ENCODE measurements at regions not wholly inside any gene's neighbourhood (a gene's known extent, or its start where the extent isn't known, plus 50 kb on each side); places are given as distances from the start of the nearest gene placed in this dataset.

GRCh38 chr2:192775011-192775410, 580.3 kb upstream of the TMEFF2 start (continued):
- TF ChIP-seq RXRA (IDR thresholded peaks at IDR 0.05; ENCODE audit: insufficient read depth, low read depth, low read length), result no peak

- Histone ChIP-seq H3K4me3 (ENCODE audit: extremely low read depth in 1 of 4, insufficient read depth in 2 of 4, low read depth in 3 of 4, low read length in 4 of 4) (no peak overlapping the region), H3K79me2 (ENCODE audit: control insufficient read depth in 1 of 2, insufficient read depth in 2 of 2, low read length in 2 of 2) (no peaks in the 10 kb centered on the region), H3K56ac (replicated peaks; ENCODE audit: insufficient read length, low read depth, low read length) (no peak overlapping the region), H4K91ac (replicated peaks; ENCODE audit: insufficient read length, low read length) (no peak overlapping the region), H3K27me3 (replicated peaks in 1 of 4; ENCODE audit: control insufficient read depth in 3 of 4, extremely low read depth in 1 of 4, insufficient read depth in 3 of 4, low read length in 3 of 4) (no peaks in the 10 kb centered on the region; a peak in 1 of 7 replicates), H2BK12ac (ENCODE audit: low read depth, low read length) (no peak overlapping the region), H4K8ac (ENCODE audit: extremely low read depth, insufficient read depth, low read length) (no peak overlapping the region), H2BK20ac (ENCODE audit: low read length) (no peak overlapping the region), H2AFZ (ENCODE audit: low read length) (no peak overlapping the region), H2AK5ac (ENCODE audit: low read depth, low read length) (no peak overlapping the region), H2BK120ac (replicated peaks; ENCODE audit: low read depth, low read length) (no peak overlapping the region), H3K27ac (ENCODE audit: low read depth, low read length) (no peak overlapping the region), H2BK5ac (ENCODE audit: low read depth, low read length) (no peak overlapping the region), H3K79me1 (ENCODE audit: low read depth, low read length) (no peaks in the 10 kb centered on the region), H3K18ac (ENCODE audit: extremely low read depth, low read length) (no peak overlapping the region), H3K9me3 (ENCODE audit: insufficient read depth in 2 of 2, low read depth in 1 of 2, low read length in 1 of 2) (no peaks in the 10 kb centered on the region), H3K4me2 (ENCODE audit: insufficient read depth in 1 of 2, low read depth in 2 of 2, low read length in 2 of 2) (no peak overlapping the region), H3K23me2 (ENCODE audit: low read depth, low read length) (no peaks in the 10 kb centered on the region), H4K5ac (ENCODE audit: insufficient read length, low read depth, low read length) (no peak overlapping the region), H3K23ac (ENCODE audit: insufficient read length) (no peak overlapping the region), H3K9ac (replicated peaks in 1 of 4; ENCODE audit: extremely low read depth in 1 of 4, low read depth in 3 of 4, low read length in 3 of 4) (no peak overlapping the region), H3K4me1 (replicated peaks in 1 of 4; ENCODE audit: control insufficient read depth in 3 of 4, insufficient read depth in 4 of 4, low read length in 3 of 4) (no peaks in the 10 kb centered on the region), H3K14ac (ENCODE audit: insufficient read length) (no peak overlapping the region), H3K36me3 (ENCODE audit: control insufficient read depth in 2 of 4, insufficient read depth in 4 of 4, low read length in 3 of 4) (no peaks in the 10 kb centered on the region), H3K4ac (replicated peaks; ENCODE audit: insufficient read length, low read depth, low read length) (no peak overlapping the region), H4K20me1 (replicated peaks in 1 of 2; ENCODE audit: control insufficient read depth in 1 of 2, insufficient read depth in 2 of 2, low read length in 2 of 2) (no peaks in the 10 kb centered on the region), H2BK15ac (ENCODE audit: low read length) (no peak overlapping the region)
- CTCF ChIA-PET (ENCODE audit: partially characterized antibody), result no interaction called here
- DNase-seq (ENCODE audit: low read depth in 1 of 2, low spot score in 2 of 2) (no peak), FAIRE-seq (no peak)
- 82% methylated on average over 2 of the region's 2 CpGs; no CpG with 5 or more reads in 1 of the 2 experiments for WGBS, 2 experiments (ENCODE audit: extremely low coverage in 1 of 2, insufficient coverage in 1 of 2, insufficient read length in 1 of 2, insufficient replicate concordance in 2 of 2, low coverage in 1 of 2, low lambda C conversion rate in 2 of 2, missing lambda C conversion rate in 1 of 2)
- POLR2A ChIA-PET (ENCODE audit: partially characterized antibody), result no interaction called here
- no peak for TF ChIP-seq TAF7 (optimal IDR thresholded peaks at IDR 0.05; ENCODE audit: borderline replicate concordance, low read depth, low read length)
- no peak for TF ChIP-seq EGR1 (IDR thresholded peaks at IDR 0.05; ENCODE audit: borderline replicate concordance, low read depth, low read length)
- TF ChIP-seq MAFK (IDR thresholded peaks at IDR 0.05; ENCODE audit: low read depth, low read length), result no peak
- TF ChIP-seq ATF2 (IDR thresholded peaks at IDR 0.05; ENCODE audit: low read length), result no peak
- no peak for TF ChIP-seq TBP (IDR thresholded peaks at IDR 0.05; ENCODE audit: low read depth, low read length)
- no peak for TF ChIP-seq RFX5 (IDR thresholded peaks at IDR 0.05; ENCODE audit: borderline replicate concordance, low read depth, low read length)
- no peak for TF ChIP-seq CHD1 (IDR thresholded peaks at IDR 0.05; ENCODE audit: low read depth, low read length)
- TF ChIP-seq KDM1A (IDR thresholded peaks at IDR 0.05; ENCODE audit: borderline replicate concordance, low read length), result no peak
- TF ChIP-seq CREB1 (IDR thresholded peaks at IDR 0.05), result no peak
- no peak for TF ChIP-seq CBX5 (IDR thresholded peaks at IDR 0.05; ENCODE audit: low read depth, low read length)
Observed at GRCh38 chr2:192773044-192773443, 578.3 kb upstream of the TMEFF2 start.
